RWPE2 (cell line): ENCODE measurements at regions not wholly inside any gene's neighbourhood (a gene's known extent, or its start where the extent isn't known, plus 50 kb on each side); places are given as distances from the start of the nearest gene placed in this dataset.

Source experiments
- ATAC-seq: fragments of 200-7000 bp; cut with Tn5 transposase; 3 replicates; pipeline ENCODE4 v1.9.1; 2021; ENCODE audit warnings: low read depth
- DNase-seq: peaks from one replicate; pipeline ENCODE4 v3.0.0-alpha.2; 2020; ENCODE audit warnings: low spot score
- H3K27ac ChIP-seq: fragments of 450-650 bp; 2 replicates; pipeline ENCODE4 v1.5.1; 2017; ENCODE audit warnings: mild to moderate bottlenecking; ENCODE audit not compliant: poor library complexity, severe bottlenecking
- H3K27me3 ChIP-seq: fragments of 250-450 bp; sonication (Bioruptor Pico); 2 replicates; pipeline ENCODE4 v1.5.1; 2021; ENCODE audit warnings: mild to moderate bottlenecking, moderate library complexity; ENCODE audit not compliant: insufficient read depth, poor library complexity, severe bottlenecking
- H3K36me3 ChIP-seq: fragments of 250-450 bp; sonication (Bioruptor Pico); 2 replicates; pipeline ENCODE4 v1.5.1; 2020; ENCODE audit warnings: low read depth, mild to moderate bottlenecking, moderate library complexity
- H3K4me1 ChIP-seq: fragments of 250-450 bp; sonication (Bioruptor Pico); 2 replicates; pipeline ENCODE4 v1.5.1; 2021; ENCODE audit warnings: mild to moderate bottlenecking, moderate library complexity; ENCODE audit not compliant: insufficient read depth, poor library complexity, severe bottlenecking
- H3K4me3 ChIP-seq: fragments of 250-450 bp; sonication (Bioruptor Pico); 2 replicates; pipeline ENCODE4 v1.5.1; 2021; ENCODE audit warnings: mild to moderate bottlenecking, moderate library complexity; ENCODE audit not compliant: severe bottlenecking
- H3K9me3 ChIP-seq: fragments of 250-450 bp; sonication (Bioruptor Pico); 2 replicates; pipeline ENCODE4 v1.5.1; 2021; ENCODE audit warnings: mild to moderate bottlenecking, moderate library complexity; ENCODE audit not compliant: severe bottlenecking
- TF ChIP-seq, protein P1 (sequence below): fragments of 450-650 bp; IDR thresholded peaks from one replicate; pipeline ENCODE4 v1.5.1; 2017; ENCODE audit warnings: mild to moderate bottlenecking, moderate library complexity; ENCODE audit not compliant: poor library complexity, severe bottlenecking

DNA sequence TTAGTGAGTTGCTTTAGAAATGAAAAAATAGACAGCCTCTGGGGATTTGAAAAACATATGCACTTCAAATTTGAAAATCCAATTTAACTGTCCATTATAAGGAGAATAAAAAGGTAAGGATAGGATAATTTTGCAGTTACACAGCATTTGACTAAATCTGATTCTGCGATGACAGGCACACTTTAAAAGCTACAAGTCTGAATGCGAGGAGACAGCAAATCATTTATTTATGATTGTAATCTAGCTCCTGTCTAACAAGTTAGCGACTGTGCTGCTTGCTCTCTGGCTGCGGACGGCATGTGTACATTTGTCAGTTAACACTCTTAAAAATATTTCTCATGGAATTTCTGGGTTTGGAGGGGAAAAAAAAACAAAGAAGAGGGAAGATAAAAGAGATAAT is 514.8 kb downstream of the MN1 start:
- no peaks in the 10 kb centered on the region for H3K9me3 ChIP-seq
- no peak for DNase-seq
- no peaks in the 10 kb centered on the region for H3K36me3 ChIP-seq
- H3K27me3 ChIP-seq, result no peaks in the 10 kb centered on the region
- H3K27ac ChIP-seq, result no peak overlapping the region
- TF ChIP-seq, protein P1, sequence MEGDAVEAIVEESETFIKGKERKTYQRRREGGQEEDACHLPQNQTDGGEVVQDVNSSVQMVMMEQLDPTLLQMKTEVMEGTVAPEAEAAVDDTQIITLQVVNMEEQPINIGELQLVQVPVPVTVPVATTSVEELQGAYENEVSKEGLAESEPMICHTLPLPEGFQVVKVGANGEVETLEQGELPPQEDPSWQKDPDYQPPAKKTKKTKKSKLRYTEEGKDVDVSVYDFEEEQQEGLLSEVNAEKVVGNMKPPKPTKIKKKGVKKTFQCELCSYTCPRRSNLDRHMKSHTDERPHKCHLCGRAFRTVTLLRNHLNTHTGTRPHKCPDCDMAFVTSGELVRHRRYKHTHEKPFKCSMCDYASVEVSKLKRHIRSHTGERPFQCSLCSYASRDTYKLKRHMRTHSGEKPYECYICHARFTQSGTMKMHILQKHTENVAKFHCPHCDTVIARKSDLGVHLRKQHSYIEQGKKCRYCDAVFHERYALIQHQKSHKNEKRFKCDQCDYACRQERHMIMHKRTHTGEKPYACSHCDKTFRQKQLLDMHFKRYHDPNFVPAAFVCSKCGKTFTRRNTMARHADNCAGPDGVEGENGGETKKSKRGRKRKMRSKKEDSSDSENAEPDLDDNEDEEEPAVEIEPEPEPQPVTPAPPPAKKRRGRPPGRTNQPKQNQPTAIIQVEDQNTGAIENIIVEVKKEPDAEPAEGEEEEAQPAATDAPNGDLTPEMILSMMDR, result no peak
- H3K4me1 ChIP-seq, result no peaks in the 10 kb centered on the region
- no peak overlapping the region for H3K4me3 ChIP-seq
- no peak for ATAC-seq

DNA sequence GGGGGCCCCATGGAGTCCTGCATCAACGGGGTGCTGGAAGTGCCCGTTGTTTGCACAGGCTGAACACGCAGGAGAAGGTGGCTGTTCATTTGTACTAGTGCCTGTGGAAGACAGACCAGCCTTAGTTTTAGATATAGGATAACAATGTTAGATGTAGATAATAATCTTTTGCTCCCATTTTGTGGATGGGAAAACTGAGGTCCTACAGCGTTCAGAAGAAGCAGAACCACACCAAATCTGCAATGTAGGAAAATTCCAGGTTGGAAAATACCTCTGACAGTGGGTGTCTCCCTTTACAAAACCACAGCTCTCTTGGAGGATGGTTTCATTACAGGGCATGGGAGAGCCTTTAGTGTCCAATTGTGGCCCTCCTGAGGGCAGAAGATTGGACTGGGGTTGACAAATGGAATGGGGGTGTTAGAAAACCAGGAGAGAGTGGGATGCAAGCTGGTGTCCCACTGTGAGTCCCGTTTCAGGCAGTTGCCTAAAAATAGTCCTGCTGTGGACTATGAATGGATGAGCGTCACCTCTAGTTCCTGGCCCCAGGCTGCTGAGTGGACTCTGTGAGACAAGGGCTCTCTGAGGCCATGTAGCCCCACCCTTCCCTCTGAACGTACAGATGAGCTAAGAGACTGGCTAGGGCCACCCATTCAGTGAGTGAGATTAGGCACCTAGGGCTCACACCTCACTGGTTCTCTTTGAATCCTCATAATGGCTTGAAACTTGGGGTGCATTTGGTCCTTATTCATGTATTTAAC is 508.8 kb downstream of the MN1 start:
- TF ChIP-seq, protein P1, result no peak

DNA sequence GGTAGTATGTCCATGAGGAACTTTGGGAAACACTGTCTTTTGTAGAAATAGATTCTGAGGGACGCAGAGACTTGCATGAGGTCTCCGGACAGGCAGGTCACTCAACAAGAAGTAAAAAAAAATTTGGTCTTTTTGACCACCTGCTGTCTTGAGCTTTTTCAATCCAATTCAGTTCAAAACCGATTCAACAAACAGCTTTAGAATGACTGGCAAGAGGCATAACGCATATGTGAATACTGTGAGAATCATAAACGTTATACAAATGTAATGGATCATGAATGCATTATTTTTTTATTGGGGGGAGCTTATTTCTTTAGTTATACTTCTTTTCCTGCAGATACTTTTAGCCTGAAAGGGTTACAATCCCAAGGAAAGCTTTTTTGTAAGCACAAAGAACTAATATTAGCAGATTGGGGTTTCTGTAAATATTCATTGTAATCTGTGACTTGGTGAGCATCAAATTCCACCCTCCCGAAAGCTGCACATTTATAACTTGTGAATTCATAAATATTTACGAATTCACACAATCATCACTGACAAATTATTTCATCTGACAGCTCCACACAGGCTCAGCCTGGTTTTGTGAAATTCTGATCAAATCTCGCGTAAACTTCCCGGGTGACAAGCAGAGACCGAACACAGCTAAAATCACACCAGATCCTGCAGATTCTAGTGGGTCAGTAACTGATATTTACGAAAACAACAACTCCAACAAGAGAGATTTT is 507.7 kb downstream of the MN1 start:
- H3K4me1 ChIP-seq, result no peaks in the 10 kb centered on the region
- H3K9me3 ChIP-seq, result no peaks in the 10 kb centered on the region
- DNase-seq (no peak), ATAC-seq (no peak)
- H3K36me3 ChIP-seq, result no peaks in the 10 kb centered on the region
- H3K4me3 ChIP-seq, result no peak overlapping the region
- H3K27ac ChIP-seq, result no peak overlapping the region
- TF ChIP-seq, protein P1, result no peak
- peaks cover 16% of the 10 kb centered on the region for H3K27me3 ChIP-seq

More for the DNA sequence above, 508.8 kb downstream of the MN1 start:
- Histone ChIP-seq H3K27me3 (peaks cover 16% of the 10 kb centered on the region), H3K4me3 (no peak overlapping the region), H3K36me3 (no peaks in the 10 kb centered on the region), H3K4me1 (no peaks in the 10 kb centered on the region), H3K9me3 (no peaks in the 10 kb centered on the region), H3K27ac (no peak overlapping the region)
- ATAC-seq (no peak), DNase-seq (no peak)

DNA sequence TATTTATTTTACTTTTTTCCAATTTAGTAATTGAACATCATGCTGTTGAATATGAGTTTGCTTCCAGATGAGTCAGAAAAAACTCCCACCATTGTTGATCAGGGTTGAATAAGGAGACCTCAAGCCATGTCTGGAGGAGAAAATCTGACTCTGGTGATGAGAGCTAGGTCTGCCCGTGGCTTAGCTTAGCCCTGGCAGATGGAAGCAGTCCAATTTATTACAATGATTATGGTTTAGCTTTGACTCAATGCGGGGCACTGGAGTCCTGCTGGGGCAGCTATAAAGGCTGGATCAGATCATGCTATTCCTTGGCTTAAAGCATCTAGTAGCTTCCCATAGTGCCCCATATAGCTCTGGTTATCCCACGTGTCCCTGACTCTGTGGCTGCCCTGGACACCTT is 506.5 kb downstream of the MN1 start:
- H3K27me3 ChIP-seq, result peaks cover 16% of the 10 kb centered on the region
- H3K9me3 ChIP-seq, result no peaks in the 10 kb centered on the region
- H3K36me3 ChIP-seq, result no peaks in the 10 kb centered on the region
- H3K27ac ChIP-seq, result no peak overlapping the region
- no peak for DNase-seq
- H3K4me3 ChIP-seq, result no peak overlapping the region
- ATAC-seq, result no peak
- TF ChIP-seq, protein P1, result no peak
- no peaks in the 10 kb centered on the region for H3K4me1 ChIP-seq

DNA sequence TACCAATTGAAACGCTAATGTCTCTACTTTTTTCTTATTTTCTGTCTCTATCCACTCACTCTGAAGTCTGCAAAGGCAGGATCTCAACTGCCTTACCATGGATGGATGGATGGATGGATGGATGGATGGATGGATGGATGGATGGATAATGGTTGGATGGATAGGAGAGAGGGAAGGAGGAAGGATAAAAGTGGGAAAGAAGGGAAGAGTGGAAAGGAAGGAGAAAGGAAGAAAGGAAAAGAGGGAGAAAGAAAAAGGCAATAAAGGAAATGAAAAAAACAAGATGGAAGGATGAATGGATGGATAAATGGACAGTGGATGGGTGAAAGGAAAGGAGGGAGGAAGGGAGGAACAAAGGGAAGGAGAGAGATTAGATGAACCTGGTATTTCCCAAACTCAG is 506.0 kb downstream of the MN1 start:
- ATAC-seq (no peak), DNase-seq (no peak)
- Histone ChIP-seq H3K9me3 (no peaks in the 10 kb centered on the region), H3K27me3 (peaks cover 16% of the 10 kb centered on the region), H3K4me1 (no peaks in the 10 kb centered on the region), H3K36me3 (no peaks in the 10 kb centered on the region), H3K4me3 (no peak overlapping the region), H3K27ac (no peak overlapping the region)
- TF ChIP-seq, protein P1, result no peak
